Thymus (tissue), 11 donors: ENCODE measurements at regions not wholly inside any gene's neighbourhood (a gene's known extent, or its start where the extent isn't known, plus 50 kb on each side); places are given as distances from the start of the nearest gene placed in this dataset.
"Not testable (repeated sequence)": the region's sequence is repeated elsewhere in the genome, so short reads cannot be mapped to it uniquely, and the experiment has no call there.

Experiments
- DNase-seq, 9 donors: peaks; one replicate each; pipeline ENCODE4 v3.0.0-alpha.2; 2013; ENCODE audit warnings: low spot score in 9 of 9, low read depth in 6 of 9, missing footprints in 1 of 9
- H3K27ac ChIP-seq, 2 donors: one replicate each; pipeline ENCODE4 v1.5.1; 2013; ENCODE audit warnings: control low read depth in 1 of 2, low read depth in 1 of 2, low read length in 1 of 2, mild to moderate bottlenecking in 1 of 2, moderate library complexity in 1 of 2
- H3K27me3 ChIP-seq, 2 donors: one replicate each; pipeline ENCODE4 v1.5.1; 2013; ENCODE audit warnings: low read length in 1 of 2; ENCODE audit not compliant: control insufficient read depth in 2 of 2, insufficient read depth in 1 of 2
- H3K36me3 ChIP-seq, 2 donors: one replicate each; pipeline ENCODE4 v1.5.1; 2013; ENCODE audit warnings: low read length in 1 of 2, mild to moderate bottlenecking in 1 of 2, moderate library complexity in 1 of 2; ENCODE audit not compliant: control insufficient read depth in 2 of 2, insufficient read depth in 2 of 2
- H3K4me1 ChIP-seq, 2 donors: one replicate each; pipeline ENCODE4 v1.5.1; 2013; ENCODE audit warnings: low read length in 2 of 2; ENCODE audit not compliant: control insufficient read depth in 2 of 2, insufficient read depth in 2 of 2
- H3K4me3 ChIP-seq, 2 donors: one replicate each; pipeline ENCODE4 v1.5.1; 2013; ENCODE audit warnings: low read length in 2 of 2, control low read depth in 1 of 2, mild to moderate bottlenecking in 1 of 2
- H3K9me3 ChIP-seq, 2 donors: one replicate each; pipeline ENCODE4 v1.5.1; 2013; ENCODE audit warnings: low read length in 1 of 2, mild to moderate bottlenecking in 1 of 2; ENCODE audit not compliant: control insufficient read depth in 2 of 2, insufficient read depth in 1 of 2
- WGBS: extraction: QIAGEN DNeasy Blood & Tissue Kit; methylation state at CpG from one replicate; pipeline ENCODE4 v1.1.7; 2013; 5-methylcytosine and 5-hydroxymethylcytosine counted together
- donor health status: healthy.

- not testable (repeated sequence) for H3K27ac ChIP-seq, H3K4me1 ChIP-seq, H3K27me3 ChIP-seq, H3K9me3 ChIP-seq, H3K36me3 ChIP-seq, H3K4me3 ChIP-seq, DNase-seq
- WGBS: 98% methylated on average over 3 of the region's 3 CpGs
Measured at GRCh38 chr3:98696296-98696695, 66.8 kb upstream of the ST3GAL6 start.

- Histone ChIP-seq H3K4me1 (no peaks in the 10 kb centered on the region), H3K27ac (no peak overlapping the region), H3K9me3 (no peaks in the 10 kb centered on the region), H3K4me3 (no peak overlapping the region), H3K27me3 (no peaks in the 10 kb centered on the region), H3K36me3 (no peaks in the 10 kb centered on the region)
- 97% methylated on average over 2 of the region's 2 CpGs for WGBS
- DNase-seq: no peak
Measured at GRCh38 chr3:98697225-98697624, 65.9 kb upstream of the ST3GAL6 start.

DNA sequence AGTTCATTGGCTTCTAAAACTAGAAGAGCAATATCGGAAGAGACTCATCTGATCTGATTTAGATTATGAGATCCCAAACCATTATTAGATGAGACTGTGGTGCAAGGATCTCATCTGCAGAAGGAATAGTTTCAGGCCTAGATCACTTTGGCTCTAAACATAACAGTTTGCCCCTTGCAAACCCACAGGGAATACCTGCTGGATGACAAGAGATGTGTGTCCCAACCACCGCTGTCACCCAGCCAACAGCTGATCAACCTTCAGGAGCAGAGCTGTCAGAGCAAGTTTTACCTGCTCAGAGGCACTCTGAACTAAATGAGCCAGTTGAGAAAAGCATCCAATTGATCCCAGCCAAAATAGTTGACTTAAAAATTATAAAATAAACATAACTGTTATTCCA, 64.0 kb upstream of the ST3GAL6 start:
- no peak for DNase-seq
- H3K4me1 ChIP-seq: no peaks in the 10 kb centered on the region
- H3K27me3 ChIP-seq: no peaks in the 10 kb centered on the region
- H3K4me3 ChIP-seq: no peak overlapping the region
- H3K27ac ChIP-seq: no peak overlapping the region
- H3K36me3 ChIP-seq: no peaks in the 10 kb centered on the region
- H3K9me3 ChIP-seq: no peaks in the 10 kb centered on the region
- 96% methylated on average over 2 of the region's 2 CpGs for WGBS

- Histone ChIP-seq H3K4me3 (no peak overlapping the region), H3K27me3 (no peaks in the 10 kb centered on the region), H3K9me3 (no peaks in the 10 kb centered on the region), H3K36me3 (no peaks in the 10 kb centered on the region), H3K4me1 (no peaks in the 10 kb centered on the region), H3K27ac (no peak overlapping the region)
- no peak for DNase-seq
- 68% methylated on average over 2 of the region's 2 CpGs for WGBS
Measured at GRCh38 chr3:98701071-98701675, 62.0 kb upstream of the ST3GAL6 start.

DNA sequence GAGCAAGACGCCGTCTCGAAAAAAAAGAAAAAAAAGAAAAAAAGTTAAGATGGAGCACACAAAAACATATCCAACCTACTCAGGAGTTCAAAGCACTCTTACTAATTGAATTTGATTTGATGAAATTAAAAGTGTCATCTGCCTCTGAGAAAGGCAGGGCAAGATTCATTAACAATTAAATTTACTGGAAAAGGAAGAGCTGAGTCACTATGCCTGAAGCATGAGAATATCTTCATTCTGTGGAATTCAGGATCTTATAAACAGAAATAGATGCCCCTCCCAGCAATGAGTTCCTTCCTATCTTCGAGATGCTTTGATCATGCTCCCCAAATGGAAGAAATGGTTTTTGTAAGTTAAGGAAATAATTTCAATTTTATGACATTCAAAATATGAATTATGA, 61.0 kb upstream of the ST3GAL6 start:
- no peak overlapping the region for H3K4me3 ChIP-seq
- H3K27ac ChIP-seq: no peak overlapping the region
- WGBS: 79% methylated on average over 4 of the region's 4 CpGs
- no peaks in the 10 kb centered on the region for H3K36me3 ChIP-seq
- H3K27me3 ChIP-seq: no peaks in the 10 kb centered on the region
- H3K9me3 ChIP-seq: no peaks in the 10 kb centered on the region
- DNase-seq: no peak
- no peaks in the 10 kb centered on the region for H3K4me1 ChIP-seq

GRCh38 chr3:98705212-98705611, 57.9 kb upstream of the ST3GAL6 start:
- no peaks in the 10 kb centered on the region for H3K27me3 ChIP-seq
- 97% methylated on average over 1 of the region's 1 CpG for WGBS
- no peak overlapping the region for H3K4me3 ChIP-seq

GRCh38 chr3:98705694-98706093, 57.4 kb upstream of the ST3GAL6 start:
- no peak overlapping the region for H3K4me3 ChIP-seq
- H3K9me3 ChIP-seq: no peaks in the 10 kb centered on the region
- WGBS: 96% methylated on average over 1 of the region's 1 CpG
- H3K4me1 ChIP-seq: no peaks in the 10 kb centered on the region
- no peaks in the 10 kb centered on the region for H3K36me3 ChIP-seq
- peak in 1 of 9 donors; percentile 33 for DNase-seq
- H3K27me3 ChIP-seq: no peaks in the 10 kb centered on the region
- no peak overlapping the region for H3K27ac ChIP-seq

More at GRCh38 chr3:98705212-98705611, 57.9 kb upstream of the ST3GAL6 start:
- no peaks in the 10 kb centered on the region for H3K4me1 ChIP-seq
- no peak overlapping the region for H3K27ac ChIP-seq
- H3K36me3 ChIP-seq: no peaks in the 10 kb centered on the region
- no peaks in the 10 kb centered on the region for H3K9me3 ChIP-seq
- no peak for DNase-seq

- not testable (repeated sequence) for H3K27ac ChIP-seq, H3K27me3 ChIP-seq, DNase-seq, H3K36me3 ChIP-seq, H3K4me3 ChIP-seq, H3K9me3 ChIP-seq, H3K4me1 ChIP-seq
- WGBS: 93% methylated on average over 6 of the region's 6 CpGs
Measured at GRCh38 chr3:98708681-98709080, 54.5 kb upstream of the ST3GAL6 start.

DNA sequence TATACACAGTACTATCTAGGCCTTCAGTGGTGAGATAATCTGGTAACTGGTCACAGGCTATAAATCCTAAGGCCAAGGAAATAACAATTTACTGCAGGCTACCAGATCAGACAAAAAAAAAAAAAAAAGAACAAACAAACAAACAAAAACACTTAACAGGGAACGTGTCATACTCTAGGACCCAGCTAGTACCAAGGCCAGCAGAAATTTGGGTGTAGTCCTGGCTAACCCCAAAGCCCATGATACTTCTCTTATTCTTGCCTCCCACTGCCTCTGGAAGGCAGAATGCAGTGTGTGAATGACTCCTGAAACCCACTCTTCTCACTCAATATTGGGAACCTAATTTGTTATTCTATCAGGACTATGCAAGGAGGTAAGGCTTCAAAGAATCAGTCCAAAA, 53.7 kb upstream of the ST3GAL6 start:
- H3K27ac ChIP-seq: no peak overlapping the region
- no peaks in the 10 kb centered on the region for H3K4me1 ChIP-seq
- H3K27me3 ChIP-seq: no peaks in the 10 kb centered on the region
- WGBS: 95% methylated on average over 1 of the region's 1 CpG
- no peak for DNase-seq
- H3K9me3 ChIP-seq: no peaks in the 10 kb centered on the region
- H3K4me3 ChIP-seq: no peak overlapping the region
- H3K36me3 ChIP-seq: no peaks in the 10 kb centered on the region
